ENCODE measurements at regions not wholly inside any gene's neighbourhood (a gene's known extent, or its start where the extent isn't known, plus 50 kb on each side); places are given as distances from the start of the nearest gene placed in this dataset.

DNA sequence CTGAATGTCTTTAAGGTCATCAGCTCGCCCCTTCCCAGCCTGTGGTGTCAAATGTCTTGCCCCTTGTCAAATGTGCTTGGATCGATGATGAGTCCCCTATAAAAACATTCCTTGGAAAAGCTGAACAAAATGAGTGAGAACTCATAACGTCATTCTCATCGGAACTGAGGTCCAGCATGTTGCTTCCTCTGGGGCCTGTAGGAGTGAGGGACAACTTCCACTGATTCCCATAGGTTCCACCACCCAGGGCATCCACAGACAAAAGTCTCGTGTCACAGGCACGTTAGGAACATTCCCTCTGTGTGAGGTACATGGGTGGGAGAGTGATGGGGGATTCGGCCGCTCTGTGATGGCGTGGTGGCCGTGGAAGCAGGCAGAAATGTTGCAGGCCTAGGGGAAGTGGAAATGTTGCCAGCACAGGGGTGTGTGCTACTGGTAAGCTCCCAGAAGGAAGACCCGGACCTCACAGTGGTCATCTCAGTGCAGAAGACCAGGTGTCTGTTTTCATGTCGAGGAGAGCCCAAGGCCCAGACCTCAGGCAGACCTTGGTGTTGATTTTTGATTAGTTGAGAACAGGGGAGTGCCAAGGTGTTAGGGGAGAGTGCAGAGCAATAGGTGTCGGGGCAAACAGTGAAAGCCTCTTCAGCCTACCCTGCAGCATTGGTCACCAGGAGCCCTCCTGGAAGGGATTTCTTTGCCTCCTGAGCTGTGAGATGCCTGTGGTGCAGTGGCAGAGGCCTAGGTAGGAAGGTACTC is 96.8 kb downstream of the SNRPN start:
- Mint-ChIP-seq H3K4me1 (ENCODE audit: low read depth) (no peaks in the 10 kb centered on the region), H3K4me3 (no peak overlapping the region), H3K27ac (no peak overlapping the region), H3K27me3 (ENCODE audit: insufficient read depth) (no peaks in the 10 kb centered on the region), H3K9me3 (peaks cover 85% of the 10 kb centered on the region), H3K36me3 (ENCODE audit: low read depth) (peaks cover 42% of the 10 kb centered on the region)
- DNase-seq (ENCODE audit: low spot score): no peak
- intact Hi-C loops (cut with micrococcal nuclease): no loop called here

DNA sequence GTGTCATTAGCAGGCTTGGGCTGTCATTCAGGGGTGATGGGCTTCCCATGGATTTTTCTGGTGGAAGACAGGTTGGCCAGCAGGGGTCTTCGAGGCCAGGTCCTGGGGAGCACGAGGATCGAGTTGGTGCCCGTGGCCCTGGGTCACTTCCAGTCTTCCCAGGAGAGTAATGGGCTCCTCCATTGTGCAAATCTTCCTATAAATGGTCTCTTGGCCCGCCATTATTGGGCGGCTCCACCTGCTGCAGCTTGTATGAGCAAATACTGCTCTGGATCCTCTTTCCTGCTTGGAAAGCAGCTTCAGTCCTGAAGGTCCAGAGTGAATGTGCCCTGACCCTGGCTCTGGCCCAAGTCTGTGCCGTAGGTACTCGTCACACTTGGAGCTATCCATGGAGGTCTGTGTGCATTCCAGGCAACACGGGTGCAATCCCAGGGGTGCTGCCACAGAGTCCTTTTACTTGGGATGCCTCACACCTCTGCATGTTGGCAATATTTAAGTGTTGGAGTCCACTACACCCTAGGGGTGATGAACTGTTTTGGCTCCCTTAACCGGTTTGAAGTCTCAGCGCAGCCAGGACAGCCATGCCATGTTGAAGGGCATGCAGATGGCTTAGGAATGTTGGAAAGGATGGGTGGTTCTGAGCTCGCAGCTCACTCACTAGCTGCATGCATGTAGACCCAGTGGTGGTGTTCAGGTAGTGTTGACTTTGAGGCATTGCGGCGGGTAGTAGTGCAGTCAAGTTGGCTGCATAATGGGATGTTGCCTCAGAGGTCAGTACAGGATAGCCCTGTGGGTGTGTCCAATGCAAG is 97.6 kb downstream of the SNRPN start:
- no peak overlapping the region for H3K27ac Mint-ChIP-seq
- no peaks in the 10 kb centered on the region for H3K27me3 Mint-ChIP-seq (ENCODE audit: insufficient read depth)
- no peak for DNase-seq (ENCODE audit: low spot score)
- intact Hi-C loops (cut with micrococcal nuclease): no loop called here
- peaks cover 47% of the 10 kb centered on the region for H3K36me3 Mint-ChIP-seq (ENCODE audit: low read depth)
- no peak overlapping the region for H3K4me3 Mint-ChIP-seq
- H3K4me1 Mint-ChIP-seq (ENCODE audit: low read depth): no peaks in the 10 kb centered on the region
- peaks cover 87% of the 10 kb centered on the region for H3K9me3 Mint-ChIP-seq

- Mint-ChIP-seq H3K4me1 (ENCODE audit: low read depth) (no peaks in the 10 kb centered on the region), H3K9me3 (peaks cover 87% of the 10 kb centered on the region)
- DNase-seq (ENCODE audit: low spot score): no peak
These were observed 98.4 kb downstream of the SNRPN start for GRCh38 chr15:25053000-25053815.

DNA sequence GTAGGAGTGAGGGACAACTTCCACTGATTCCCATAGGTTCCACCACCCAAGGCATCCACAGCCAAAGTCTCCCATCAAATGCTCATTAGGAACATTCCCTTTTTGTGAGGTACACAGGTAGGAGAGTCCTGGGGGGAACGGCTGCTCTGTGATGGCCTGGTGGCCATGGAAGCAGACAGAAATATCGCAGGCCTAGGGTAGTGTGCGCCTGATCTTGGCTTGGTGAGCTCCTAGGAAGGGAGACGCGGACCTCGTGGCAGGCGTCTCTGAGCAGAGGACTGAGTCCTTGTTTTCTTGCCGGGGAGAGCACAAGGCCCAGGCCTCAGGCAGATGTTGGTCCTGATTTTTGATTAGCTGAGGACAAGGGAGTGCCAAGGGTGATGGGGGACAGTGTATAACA is 99.5 kb downstream of the SNRPN start:
- Mint-ChIP-seq H3K36me3 (ENCODE audit: low read depth) (peaks cover 51% of the 10 kb centered on the region), H3K27ac (no peak overlapping the region), H3K4me1 (ENCODE audit: low read depth) (no peaks in the 10 kb centered on the region), H3K9me3 (peaks cover 89% of the 10 kb centered on the region), H3K27me3 (ENCODE audit: insufficient read depth) (no peaks in the 10 kb centered on the region), H3K4me3 (no peak overlapping the region)
- no peak for DNase-seq (ENCODE audit: low spot score)
- intact Hi-C loops (cut with micrococcal nuclease): no loop called here

More at GRCh38 chr15:25053000-25053815, 98.4 kb downstream of the SNRPN start:
- no peak overlapping the region for H3K4me3 Mint-ChIP-seq
- intact Hi-C loops (cut with micrococcal nuclease): no loop called here
- no peak overlapping the region for H3K27ac Mint-ChIP-seq
- no peaks in the 10 kb centered on the region for H3K27me3 Mint-ChIP-seq (ENCODE audit: insufficient read depth)
- H3K36me3 Mint-ChIP-seq (ENCODE audit: low read depth): peaks cover 47% of the 10 kb centered on the region

DNA sequence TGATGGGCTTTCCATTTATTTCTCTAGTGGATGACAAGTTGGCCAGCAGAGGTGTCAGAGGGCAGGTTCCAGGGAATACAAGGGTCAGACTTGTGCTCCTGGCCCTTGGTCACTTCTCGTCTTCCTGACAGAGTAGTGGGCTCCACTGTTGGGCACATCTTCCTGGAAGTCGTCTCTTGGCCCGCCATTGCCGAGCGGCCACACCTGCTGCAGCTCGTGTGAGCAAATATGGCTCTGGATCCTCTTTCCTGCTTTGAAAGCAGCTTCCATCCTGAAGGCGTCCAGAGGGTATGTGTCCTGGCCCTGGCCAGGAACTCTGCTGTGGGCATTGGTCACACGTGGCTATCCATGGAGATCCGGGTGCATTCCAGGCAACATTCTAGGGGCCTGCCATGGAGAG is 100.2 kb downstream of the SNRPN start:
- Mint-ChIP-seq H3K27ac (no peak overlapping the region), H3K4me1 (ENCODE audit: low read depth) (no peaks in the 10 kb centered on the region), H3K4me3 (no peak overlapping the region), H3K9me3 (peaks cover 90% of the 10 kb centered on the region), H3K27me3 (ENCODE audit: insufficient read depth) (no peaks in the 10 kb centered on the region), H3K36me3 (ENCODE audit: low read depth) (peaks cover 54% of the 10 kb centered on the region)
- intact Hi-C loops (cut with micrococcal nuclease): no loop called here
- DNase-seq (ENCODE audit: low spot score): no peak

GRCh38 chr15:25055356-25056068 is 100.7 kb downstream of the SNRPN start:
- peaks cover 57% of the 10 kb centered on the region for H3K36me3 Mint-ChIP-seq (ENCODE audit: low read depth)
- no peak overlapping the region for H3K4me3 Mint-ChIP-seq
- no peaks in the 10 kb centered on the region for H3K4me1 Mint-ChIP-seq (ENCODE audit: low read depth)
- intact Hi-C loops (cut with micrococcal nuclease): no loop called here
- H3K27me3 Mint-ChIP-seq (ENCODE audit: insufficient read depth): no peaks in the 10 kb centered on the region
- H3K9me3 Mint-ChIP-seq: peaks cover 90% of the 10 kb centered on the region
- no peak overlapping the region for H3K27ac Mint-ChIP-seq
- no peak for DNase-seq (ENCODE audit: low spot score)

GRCh38 chr15:25056484-25057425 is 102.0 kb downstream of the SNRPN start:
- Mint-ChIP-seq H3K9me3 (peaks cover 88% of the 10 kb centered on the region), H3K36me3 (ENCODE audit: low read depth) (peaks cover 54% of the 10 kb centered on the region), H3K27me3 (ENCODE audit: insufficient read depth) (no peaks in the 10 kb centered on the region), H3K27ac (no peak overlapping the region), H3K4me3 (no peak overlapping the region), H3K4me1 (ENCODE audit: low read depth) (no peaks in the 10 kb centered on the region)
- DNase-seq (ENCODE audit: low spot score): no peak
- intact Hi-C loops (cut with micrococcal nuclease): no loop called here

- no peaks in the 10 kb centered on the region for H3K4me1 Mint-ChIP-seq (ENCODE audit: low read depth)
- H3K4me3 Mint-ChIP-seq: no peak overlapping the region
- no peaks in the 10 kb centered on the region for H3K27me3 Mint-ChIP-seq (ENCODE audit: insufficient read depth)
- peaks cover 59% of the 10 kb centered on the region for H3K36me3 Mint-ChIP-seq (ENCODE audit: low read depth)
- DNase-seq (ENCODE audit: low spot score): no peak
- intact Hi-C loops (cut with micrococcal nuclease): no loop called here
- H3K9me3 Mint-ChIP-seq: peaks cover 89% of the 10 kb centered on the region
- no peak overlapping the region for H3K27ac Mint-ChIP-seq
These were observed 102.8 kb downstream of the SNRPN start for GRCh38 chr15:25057574-25057973.

DNA sequence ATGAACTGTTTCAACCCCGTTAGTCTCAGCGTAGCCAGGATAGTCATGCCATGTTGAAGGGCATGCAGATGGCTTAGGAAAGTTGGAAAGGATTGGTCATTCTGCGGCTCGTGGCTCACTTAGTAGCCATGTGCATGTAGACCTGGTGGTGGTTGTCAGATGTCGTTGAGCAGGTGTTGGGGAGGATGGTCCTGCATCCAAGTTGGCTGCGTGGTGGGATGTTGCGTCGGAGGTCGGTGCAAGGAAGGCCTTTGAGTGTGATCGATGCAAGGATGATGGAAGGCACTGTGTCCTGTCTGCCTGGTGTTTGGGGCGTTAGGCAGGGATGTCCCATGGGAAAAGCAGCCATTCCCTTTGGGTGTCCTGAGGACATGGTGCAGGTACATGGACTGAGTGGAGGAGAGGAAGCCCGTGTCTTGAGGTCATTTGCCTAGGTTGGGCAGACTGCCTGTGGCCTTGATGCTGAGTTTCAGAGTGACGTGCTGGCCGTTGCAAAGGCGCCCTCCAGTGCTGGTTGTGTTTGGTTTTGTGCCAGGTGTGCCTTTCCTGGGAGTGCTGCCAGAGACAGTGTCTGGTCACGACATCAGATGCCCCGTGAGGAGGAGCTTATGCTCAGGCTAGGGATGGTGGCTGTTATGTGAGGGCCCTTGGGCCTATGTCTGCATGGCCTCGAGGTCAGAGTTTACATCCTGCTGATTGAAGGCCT is 103.4 kb downstream of the SNRPN start:
- H3K27ac Mint-ChIP-seq: no peak overlapping the region
- peaks cover 89% of the 10 kb centered on the region for H3K9me3 Mint-ChIP-seq
- peaks cover 63% of the 10 kb centered on the region for H3K36me3 Mint-ChIP-seq (ENCODE audit: low read depth)
- DNase-seq (ENCODE audit: low spot score): no peak
- H3K4me3 Mint-ChIP-seq: no peak overlapping the region
- no peaks in the 10 kb centered on the region for H3K27me3 Mint-ChIP-seq (ENCODE audit: insufficient read depth)
- intact Hi-C loops (cut with micrococcal nuclease): no loop called here
- no peaks in the 10 kb centered on the region for H3K4me1 Mint-ChIP-seq (ENCODE audit: low read depth)

DNA sequence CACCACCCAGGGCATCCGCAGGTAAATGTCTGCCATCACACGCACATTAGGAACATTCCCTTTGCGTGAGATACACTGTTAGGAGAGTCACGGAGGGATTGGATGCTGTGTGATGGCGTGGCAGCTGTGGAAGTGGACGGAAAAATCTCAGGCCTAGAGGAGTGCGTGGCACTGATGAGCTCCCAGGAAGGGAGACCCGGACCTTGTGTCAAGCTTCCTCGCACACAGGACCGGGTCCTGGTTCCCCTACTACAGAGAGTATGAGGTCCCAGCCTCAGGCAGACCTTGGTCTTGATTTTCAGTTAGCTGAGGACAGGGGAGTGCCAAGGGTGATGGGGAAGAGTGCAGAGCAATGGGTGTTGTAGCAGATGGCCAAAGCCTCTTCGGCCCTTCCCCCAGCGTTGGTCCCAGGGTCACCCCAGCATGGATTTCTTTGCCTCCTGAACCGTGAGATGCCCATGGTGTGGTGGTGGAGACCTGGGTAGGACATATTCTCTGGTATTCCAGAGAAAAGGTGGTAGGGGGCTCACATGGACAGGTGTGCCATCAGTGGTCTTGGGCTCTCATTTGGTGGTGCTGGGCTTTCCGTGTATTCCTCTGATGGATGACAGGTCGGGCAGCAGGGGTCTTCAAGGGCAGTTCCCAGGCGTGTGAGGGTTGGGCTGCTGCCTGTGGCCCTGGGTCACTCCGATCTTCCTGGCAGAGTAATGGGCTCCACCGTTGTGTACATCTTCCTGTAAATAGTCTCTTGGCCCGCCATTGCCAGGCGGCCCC is 105.1 kb downstream of the SNRPN start:
- Mint-ChIP-seq H3K4me1 (ENCODE audit: low read depth) (no peaks in the 10 kb centered on the region), H3K4me3 (no peak overlapping the region), H3K27ac (no peak overlapping the region), H3K36me3 (ENCODE audit: low read depth) (peaks cover 71% of the 10 kb centered on the region), H3K27me3 (ENCODE audit: insufficient read depth) (no peaks in the 10 kb centered on the region), H3K9me3 (peaks cover 90% of the 10 kb centered on the region)
- no peak for DNase-seq (ENCODE audit: low spot score)
- intact Hi-C loops (cut with micrococcal nuclease): no loop called here

DNA sequence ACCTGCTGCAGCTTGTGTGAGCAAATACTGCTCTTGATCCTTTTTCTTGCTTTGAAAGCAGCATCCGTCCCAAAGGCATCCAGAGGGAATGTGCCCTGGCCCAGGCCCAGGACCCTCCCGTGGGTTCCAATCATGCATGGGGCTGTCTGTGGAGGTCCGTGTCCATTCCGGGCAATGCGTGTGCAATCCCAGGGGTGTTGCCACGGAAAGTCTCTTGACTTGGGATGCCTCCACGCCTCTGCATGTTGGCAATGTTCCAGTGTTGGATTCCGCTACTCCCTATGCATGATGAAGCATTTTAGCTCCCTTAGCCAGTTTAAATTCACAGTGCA is 105.7 kb downstream of the SNRPN start:
- H3K36me3 Mint-ChIP-seq (ENCODE audit: low read depth): peaks cover 77% of the 10 kb centered on the region
- H3K9me3 Mint-ChIP-seq: peaks cover 90% of the 10 kb centered on the region
- H3K27ac Mint-ChIP-seq: no peak overlapping the region
- H3K4me1 Mint-ChIP-seq (ENCODE audit: low read depth): no peaks in the 10 kb centered on the region
- no peak for DNase-seq (ENCODE audit: low spot score)
- intact Hi-C loops (cut with micrococcal nuclease): no loop called here
- no peak overlapping the region for H3K4me3 Mint-ChIP-seq
- no peaks in the 10 kb centered on the region for H3K27me3 Mint-ChIP-seq (ENCODE audit: insufficient read depth)

Data from activated T-helper 1 cell treated with anti-CD3 and anti-CD28 coated beads, Interleukin-12 subunit alpha, Interleukin-12 subunit beta, Interleukin-2, Interleukin-4 antibody, amounts not matched to agents 30 ng/mL and 10 ng/mL and 1 ng/mL, durations not matched to agents 14 hours and 24 hours and 36 hours (primary cell).